Anterior cingulate cortex (tissue), 58 donors: ENCODE measurements at regions not wholly inside any gene's neighbourhood (a gene's known extent, or its start where the extent isn't known, plus 50 kb on each side); places are given as distances from the start of the nearest gene placed in this dataset.

Experiments used
- DNase-seq, 58 donors: peaks; one replicate each; lab custom pipeline; 2025; lab: John Stamatoyannopoulos, UW

GRCh38 chr9:81293651-81294050 is 395.7 kb downstream of the TLE1 start:
- no peak for DNase-seq

- DNase-seq: no peak
These were observed 397.1 kb downstream of the TLE1 start for GRCh38 chr9:81292056-81292805.

DNA sequence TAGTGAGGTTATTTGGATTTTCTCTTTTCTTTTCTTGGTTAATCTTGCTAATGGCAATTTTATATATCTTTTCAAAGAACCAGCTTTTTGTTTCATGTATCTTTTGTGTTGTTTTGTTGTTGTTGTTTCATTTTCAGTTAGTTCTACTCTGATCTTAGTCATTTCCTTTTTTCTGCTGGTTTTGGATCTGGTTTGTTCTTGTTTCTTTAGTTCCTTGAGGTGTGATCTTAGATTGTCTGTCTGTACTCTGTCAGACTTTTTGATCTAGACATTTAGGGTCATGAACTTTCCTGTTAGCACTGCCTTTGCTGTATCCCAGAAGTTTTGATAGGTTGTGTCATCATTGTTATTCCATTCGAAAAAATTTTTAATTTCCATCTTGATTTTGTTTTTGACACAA is 399.7 kb downstream of the TLE1 start:
- no peak for DNase-seq

- no peak for DNase-seq
These were observed 421.3 kb downstream of the TLE1 start for GRCh38 chr9:81268048-81268447.

DNA sequence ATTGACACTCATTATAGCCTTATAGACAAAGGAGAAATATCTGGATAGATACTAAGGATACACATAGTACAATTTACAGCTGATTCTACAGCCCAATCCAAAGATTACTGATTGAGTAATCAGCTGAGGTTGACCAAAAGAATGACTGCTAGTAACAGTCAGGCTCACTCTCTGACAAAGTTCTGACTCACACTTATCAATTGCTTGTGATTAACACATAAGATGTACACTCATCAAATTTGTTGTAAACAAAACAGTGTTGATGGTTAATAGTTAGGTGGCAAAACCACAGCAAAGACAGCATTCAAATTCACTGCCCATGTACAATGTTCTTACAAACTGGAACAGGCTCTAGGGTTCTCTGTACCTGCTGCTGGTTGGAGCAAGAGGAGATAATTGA is 422.7 kb downstream of the TLE1 start:
- DNase-seq: no peak

GRCh38 chr9:81266086-81266485 is 423.3 kb downstream of the TLE1 start:
- no peak for DNase-seq

DNA sequence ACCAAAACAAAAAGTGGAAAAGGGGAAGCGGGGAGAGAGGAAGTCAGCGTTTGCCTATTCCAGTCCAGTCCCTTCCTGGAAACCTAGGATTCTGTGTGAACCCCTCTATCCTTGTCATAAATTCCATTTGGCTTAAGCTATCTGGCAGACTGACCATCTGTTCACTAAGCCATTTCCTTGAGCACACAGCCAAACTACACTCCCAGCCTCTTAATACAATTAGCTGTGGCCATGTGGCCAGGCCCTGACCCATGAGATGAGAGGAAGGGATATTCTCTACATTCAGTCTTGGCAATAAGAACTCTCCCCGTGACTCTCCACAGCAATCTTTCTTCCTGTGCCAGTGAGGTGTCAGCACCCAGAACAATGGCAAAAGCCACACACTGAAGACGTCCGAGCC is 424.8 kb downstream of the TLE1 start:
- DNase-seq: no peak

DNA sequence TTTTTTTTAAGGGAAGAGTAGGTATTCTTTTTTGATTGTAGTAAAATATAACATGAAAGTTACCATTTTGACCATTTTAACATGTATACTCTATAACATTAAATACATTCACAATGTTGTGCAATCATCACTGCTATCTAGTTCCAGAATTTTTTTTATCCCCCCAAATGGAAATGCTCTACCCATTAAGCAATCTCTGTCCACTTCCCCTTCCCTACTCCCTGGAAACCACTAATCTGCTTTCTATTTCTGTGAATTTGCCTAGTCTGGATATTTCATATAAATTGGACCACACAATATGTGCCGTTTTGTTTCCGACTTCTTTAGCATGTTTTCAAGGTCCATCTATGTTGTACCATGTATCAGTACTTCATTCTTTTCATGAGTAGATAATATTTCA is 429.5 kb downstream of the TLE1 start:
- DNase-seq: no peak

GRCh38 chr9:81256368-81256767 is 433.0 kb downstream of the TLE1 start:
- no peak for DNase-seq

DNA sequence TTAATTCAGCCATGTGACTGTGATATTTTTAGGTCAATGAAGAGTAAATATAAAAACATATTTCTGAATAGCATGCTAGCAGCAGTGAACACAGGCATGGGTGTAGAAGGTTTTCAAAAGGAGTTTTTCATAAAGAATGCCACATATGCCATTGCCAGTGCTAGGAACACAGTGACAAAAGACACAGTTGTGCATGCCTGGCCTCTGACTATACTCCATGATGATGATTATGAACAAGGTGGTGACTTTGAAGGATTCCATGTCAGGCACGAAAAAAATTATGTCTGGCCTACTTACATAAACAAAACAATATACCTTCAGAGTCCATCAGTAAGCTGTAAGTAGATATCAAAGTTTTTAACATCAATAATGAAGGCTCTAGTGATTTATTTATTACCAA is 438.7 kb downstream of the TLE1 start:
- DNase-seq: no peak

GRCh38 chr9:81250041-81250440 is 439.3 kb downstream of the TLE1 start:
- no peak for DNase-seq

DNA sequence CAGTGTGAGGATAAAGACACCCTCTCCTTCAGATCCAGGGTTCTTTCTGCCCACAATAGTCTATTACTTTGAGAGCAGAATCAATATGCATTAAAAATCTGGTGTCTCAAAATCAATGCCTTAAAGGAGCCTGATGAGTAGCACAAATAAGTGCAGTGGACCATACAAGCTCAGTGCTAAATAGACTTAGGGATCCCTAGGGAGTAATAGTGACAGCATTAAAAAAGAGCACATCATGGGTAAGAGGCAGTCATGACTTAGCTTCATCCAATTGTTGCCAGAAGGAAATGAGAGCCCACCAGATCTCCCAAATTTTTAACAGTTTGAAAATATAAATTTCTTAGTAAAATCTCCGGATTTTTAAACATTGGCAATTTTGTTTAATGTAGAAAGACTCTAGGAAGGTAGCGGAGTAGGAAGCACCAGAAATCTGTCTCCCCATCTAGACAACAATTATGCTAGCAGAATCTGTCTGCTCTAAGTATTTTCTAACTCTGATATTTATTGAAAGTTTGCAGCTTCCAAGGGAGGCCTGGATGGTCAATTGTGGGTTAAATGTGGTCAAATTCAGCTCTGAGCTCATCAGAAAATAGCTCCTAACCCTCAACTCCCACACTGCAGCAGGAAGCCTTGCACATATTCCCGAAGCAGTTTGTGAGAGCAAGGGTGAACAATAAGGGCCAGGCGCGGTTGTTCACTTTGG is 443.9 kb downstream of the TLE1 start:
- DNase-seq: no peak

DNA sequence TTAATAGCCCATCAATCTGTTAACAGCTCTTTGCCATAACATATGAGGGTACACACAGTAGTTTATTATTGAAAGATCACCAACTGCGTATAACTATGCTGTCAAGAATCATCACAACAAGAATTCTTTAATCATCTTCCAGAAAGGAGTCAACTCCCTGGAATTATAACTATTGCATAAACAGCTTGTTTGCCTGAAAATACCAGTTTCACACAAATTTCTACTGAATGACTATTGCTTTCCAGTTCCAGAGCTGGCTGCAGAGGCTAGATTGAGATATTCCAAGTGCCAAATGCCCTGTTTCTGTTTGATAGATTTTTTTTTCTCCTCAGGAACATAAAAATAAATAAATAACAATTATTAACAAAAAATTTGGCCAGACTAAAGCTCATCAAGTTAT is 444.7 kb downstream of the TLE1 start:
- no peak for DNase-seq

DNA sequence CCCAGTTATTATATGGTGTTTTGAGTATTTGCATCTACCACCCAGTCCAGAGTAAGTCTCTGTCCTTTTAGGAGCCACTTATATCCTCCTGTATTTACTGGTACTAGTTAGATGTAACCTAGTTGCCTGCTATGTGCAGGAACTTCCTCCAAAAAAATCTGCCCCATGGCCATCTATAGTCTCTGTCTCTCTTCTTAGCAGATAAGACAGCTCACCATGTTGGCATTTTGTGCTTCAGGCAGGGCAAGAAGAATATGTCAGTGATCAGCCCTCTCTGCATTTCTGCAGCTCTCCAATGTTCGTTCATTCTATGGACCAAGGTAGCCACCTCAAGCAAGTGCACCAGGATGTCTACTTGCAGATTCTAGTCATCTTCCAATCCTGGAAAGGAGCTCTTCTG is 446.5 kb downstream of the TLE1 start:
- no peak for DNase-seq

GRCh38 chr9:81239388-81239787 is 450.0 kb downstream of the TLE1 start:
- DNase-seq: no peak

GRCh38 chr9:81237565-81238231 is 451.6 kb downstream of the TLE1 start:
- no peak for DNase-seq

DNA sequence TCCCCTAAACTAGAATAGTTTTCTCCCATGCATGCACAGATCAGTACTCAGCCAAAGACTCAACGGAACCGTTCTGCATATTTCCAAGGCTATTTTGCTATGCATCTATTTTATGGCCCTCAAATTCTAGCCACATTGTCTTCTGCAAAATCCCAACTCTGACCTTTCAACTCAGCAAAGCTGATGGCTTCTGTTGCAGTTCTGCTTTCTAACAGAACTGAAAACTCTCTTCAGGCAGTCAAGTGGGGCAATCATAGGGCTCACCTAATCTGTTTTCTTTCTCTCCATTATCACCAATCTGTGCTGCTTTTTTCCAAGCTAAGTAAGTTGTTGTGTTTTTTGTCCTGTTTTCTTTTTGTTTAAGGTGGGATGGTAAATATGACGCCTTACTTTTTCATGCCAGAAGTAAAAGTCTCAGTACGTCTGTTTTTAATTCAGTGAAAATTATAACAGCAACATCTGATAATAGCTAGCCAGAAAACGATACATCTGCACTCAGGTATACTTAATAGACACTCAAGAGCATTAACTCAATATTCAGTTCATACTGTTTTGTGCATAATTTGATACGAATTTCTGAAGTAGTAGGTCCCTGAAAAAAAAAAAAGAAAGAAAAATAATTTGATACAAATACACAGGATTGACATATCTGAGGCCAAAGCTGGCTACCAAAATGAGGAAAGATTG is 454.3 kb downstream of the TLE1 start:
- no peak for DNase-seq

DNA sequence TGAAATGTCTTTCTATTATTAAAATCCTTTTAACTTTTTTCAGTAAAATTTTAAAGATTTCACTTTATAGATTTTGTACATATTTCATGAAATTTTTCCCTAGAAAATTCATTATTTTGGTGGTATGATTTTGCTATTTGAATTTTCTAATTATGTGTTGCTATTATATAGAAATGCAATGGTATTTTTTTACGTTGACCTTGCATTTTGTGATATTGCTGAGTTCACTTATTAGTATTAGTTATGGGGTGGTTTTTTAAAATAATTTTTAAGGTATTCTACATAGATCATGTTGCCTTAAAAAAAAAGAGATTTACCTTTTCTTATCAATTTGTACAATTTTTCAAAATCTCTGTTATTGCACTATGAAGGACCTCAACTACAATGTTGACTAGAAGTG is 458.3 kb downstream of the TLE1 start:
- DNase-seq: no peak

DNA sequence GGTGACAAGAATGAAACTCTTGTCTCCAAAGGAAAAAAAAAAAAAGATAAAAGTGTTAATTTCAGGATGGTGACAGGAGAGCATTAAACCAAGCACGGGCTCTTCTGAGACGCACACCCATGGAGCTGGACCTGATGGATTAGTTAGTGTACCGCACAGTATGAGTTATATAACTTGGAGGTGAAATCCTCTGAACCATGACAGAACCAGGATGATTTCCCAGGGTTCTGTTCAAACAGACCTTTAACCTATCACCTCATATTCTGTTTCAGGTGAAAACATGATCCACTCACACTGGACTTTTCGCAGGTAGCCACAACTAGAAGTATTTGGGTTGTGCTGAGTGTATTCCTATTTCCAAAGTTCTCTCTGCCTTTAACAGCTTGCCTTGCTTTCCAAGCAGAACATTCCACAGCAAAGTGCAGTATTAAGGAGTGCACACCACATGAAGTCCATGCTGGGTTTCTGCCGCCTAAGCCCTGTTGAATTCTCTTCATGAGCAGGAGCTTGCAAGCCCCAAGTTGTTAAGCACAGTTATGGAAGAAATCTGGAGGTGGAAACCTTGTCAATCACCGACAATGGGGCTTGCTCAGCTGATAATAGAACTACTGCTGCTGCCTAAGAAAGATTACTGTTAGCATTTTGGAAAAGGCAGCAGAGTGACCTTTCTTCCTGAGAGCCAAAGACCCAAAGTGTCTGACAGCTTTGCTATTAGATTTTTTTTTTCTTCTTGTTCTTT is 461.7 kb downstream of the TLE1 start:
- DNase-seq: no peak

- DNase-seq: no peak
These were observed 463.8 kb downstream of the TLE1 start for GRCh38 chr9:81225596-81225995.
